HL-60 (cell line): ENCODE measurements at regions not wholly inside any gene's neighbourhood (a gene's known extent, or its start where the extent isn't known, plus 50 kb on each side); places are given as distances from the start of the nearest gene placed in this dataset.
"Not testable (repeated sequence)": the region's sequence is repeated elsewhere in the genome, so short reads cannot be mapped to it uniquely, and the experiment has no call there.

Experiments
- DNase-seq, 2 experiments: peaks; one replicate each; pipeline ENCODE4 v3.0.0-alpha.2; 2010 to 2020; ENCODE audit warnings: low read depth in 1 of 2, low spot score in 1 of 2
- H3K27ac ChIP-seq: fragments of 250-450 bp; sonication (Bioruptor Pico); replicated peaks from 2 replicates; pipeline ENCODE4 v1.5.1; 2020; ENCODE audit warnings: mild to moderate bottlenecking, moderate library complexity
- H3K27me3 ChIP-seq: fragments of 250-450 bp; sonication (Bioruptor Pico); 2 replicates; pipeline ENCODE4 v1.5.1; 2021; ENCODE audit warnings: mild to moderate bottlenecking, moderate library complexity; ENCODE audit not compliant: insufficient read depth, poor library complexity, severe bottlenecking
- H3K4me3 ChIP-seq: replicated peaks from 2 replicates; pipeline ENCODE4 v1.5.1; 2011; ENCODE audit warnings: mild to moderate bottlenecking, control low read depth, low read length; ENCODE audit not compliant: insufficient read depth
- GABPA ChIP-seq: IDR thresholded peaks from 2 replicates; pipeline ENCODE4 v1.6.1; 2012; ENCODE audit warnings: low read depth
- POLR2AphosphoS5 ChIP-seq: IDR thresholded peaks from 2 replicates; pipeline ENCODE4 v1.6.1; 2012; ENCODE audit warnings: low read depth
- SPI1 ChIP-seq: IDR thresholded peaks from 2 replicates; pipeline ENCODE4 v1.6.1; 2012; ENCODE audit warnings: low read depth, mild to moderate bottlenecking, borderline replicate concordance
- TF ChIP-seq, protein P1 (sequence below): IDR thresholded peaks from one replicate; pipeline ENCODE4 v1.5.1; 2011; ENCODE audit warnings: low read length, control low read depth, inconsistent platforms; ENCODE audit not compliant: insufficient read depth
- TF ChIP-seq, protein P2 (sequence below): IDR thresholded peaks from 2 replicates; pipeline ENCODE4 v1.6.1; 2012; ENCODE audit warnings: low read depth; ENCODE audit not compliant: insufficient replicate concordance

DNA sequence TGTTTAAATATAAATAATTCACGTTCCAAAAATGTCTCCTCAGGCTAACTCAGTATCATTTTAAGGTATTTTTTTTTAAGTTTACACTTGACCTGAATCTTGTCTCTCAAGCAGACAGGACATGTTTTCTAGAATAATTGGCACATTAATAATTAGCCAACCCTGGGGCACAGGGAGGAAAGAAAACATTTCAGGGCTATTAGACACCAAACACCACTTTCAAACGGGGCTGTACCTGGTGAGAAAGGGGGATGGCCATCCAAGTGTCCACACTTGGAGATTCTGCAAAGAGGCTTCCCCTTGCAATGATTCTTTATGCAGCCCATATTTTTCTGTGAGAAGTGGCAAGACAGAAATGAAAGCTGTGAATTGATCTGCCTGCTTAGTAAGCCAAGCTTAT lies 560.8 kb downstream of the CD109 start:
- Histone ChIP-seq H3K27ac (no peak overlapping the region), H3K27me3 (no peaks in the 10 kb centered on the region), H3K4me3 (no peak overlapping the region)
- DNase-seq = no peak
- TF ChIP-seq POLR2AphosphoS5 (no peak), SPI1 (no peak), GABPA (no peak)
- TF ChIP-seq, protein P1, sequence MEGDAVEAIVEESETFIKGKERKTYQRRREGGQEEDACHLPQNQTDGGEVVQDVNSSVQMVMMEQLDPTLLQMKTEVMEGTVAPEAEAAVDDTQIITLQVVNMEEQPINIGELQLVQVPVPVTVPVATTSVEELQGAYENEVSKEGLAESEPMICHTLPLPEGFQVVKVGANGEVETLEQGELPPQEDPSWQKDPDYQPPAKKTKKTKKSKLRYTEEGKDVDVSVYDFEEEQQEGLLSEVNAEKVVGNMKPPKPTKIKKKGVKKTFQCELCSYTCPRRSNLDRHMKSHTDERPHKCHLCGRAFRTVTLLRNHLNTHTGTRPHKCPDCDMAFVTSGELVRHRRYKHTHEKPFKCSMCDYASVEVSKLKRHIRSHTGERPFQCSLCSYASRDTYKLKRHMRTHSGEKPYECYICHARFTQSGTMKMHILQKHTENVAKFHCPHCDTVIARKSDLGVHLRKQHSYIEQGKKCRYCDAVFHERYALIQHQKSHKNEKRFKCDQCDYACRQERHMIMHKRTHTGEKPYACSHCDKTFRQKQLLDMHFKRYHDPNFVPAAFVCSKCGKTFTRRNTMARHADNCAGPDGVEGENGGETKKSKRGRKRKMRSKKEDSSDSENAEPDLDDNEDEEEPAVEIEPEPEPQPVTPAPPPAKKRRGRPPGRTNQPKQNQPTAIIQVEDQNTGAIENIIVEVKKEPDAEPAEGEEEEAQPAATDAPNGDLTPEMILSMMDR = no peak
- TF ChIP-seq, protein P2, sequence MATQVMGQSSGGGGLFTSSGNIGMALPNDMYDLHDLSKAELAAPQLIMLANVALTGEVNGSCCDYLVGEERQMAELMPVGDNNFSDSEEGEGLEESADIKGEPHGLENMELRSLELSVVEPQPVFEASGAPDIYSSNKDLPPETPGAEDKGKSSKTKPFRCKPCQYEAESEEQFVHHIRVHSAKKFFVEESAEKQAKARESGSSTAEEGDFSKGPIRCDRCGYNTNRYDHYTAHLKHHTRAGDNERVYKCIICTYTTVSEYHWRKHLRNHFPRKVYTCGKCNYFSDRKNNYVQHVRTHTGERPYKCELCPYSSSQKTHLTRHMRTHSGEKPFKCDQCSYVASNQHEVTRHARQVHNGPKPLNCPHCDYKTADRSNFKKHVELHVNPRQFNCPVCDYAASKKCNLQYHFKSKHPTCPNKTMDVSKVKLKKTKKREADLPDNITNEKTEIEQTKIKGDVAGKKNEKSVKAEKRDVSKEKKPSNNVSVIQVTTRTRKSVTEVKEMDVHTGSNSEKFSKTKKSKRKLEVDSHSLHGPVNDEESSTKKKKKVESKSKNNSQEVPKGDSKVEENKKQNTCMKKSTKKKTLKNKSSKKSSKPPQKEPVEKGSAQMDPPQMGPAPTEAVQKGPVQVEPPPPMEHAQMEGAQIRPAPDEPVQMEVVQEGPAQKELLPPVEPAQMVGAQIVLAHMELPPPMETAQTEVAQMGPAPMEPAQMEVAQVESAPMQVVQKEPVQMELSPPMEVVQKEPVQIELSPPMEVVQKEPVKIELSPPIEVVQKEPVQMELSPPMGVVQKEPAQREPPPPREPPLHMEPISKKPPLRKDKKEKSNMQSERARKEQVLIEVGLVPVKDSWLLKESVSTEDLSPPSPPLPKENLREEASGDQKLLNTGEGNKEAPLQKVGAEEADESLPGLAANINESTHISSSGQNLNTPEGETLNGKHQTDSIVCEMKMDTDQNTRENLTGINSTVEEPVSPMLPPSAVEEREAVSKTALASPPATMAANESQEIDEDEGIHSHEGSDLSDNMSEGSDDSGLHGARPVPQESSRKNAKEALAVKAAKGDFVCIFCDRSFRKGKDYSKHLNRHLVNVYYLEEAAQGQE = no peak

DNA sequence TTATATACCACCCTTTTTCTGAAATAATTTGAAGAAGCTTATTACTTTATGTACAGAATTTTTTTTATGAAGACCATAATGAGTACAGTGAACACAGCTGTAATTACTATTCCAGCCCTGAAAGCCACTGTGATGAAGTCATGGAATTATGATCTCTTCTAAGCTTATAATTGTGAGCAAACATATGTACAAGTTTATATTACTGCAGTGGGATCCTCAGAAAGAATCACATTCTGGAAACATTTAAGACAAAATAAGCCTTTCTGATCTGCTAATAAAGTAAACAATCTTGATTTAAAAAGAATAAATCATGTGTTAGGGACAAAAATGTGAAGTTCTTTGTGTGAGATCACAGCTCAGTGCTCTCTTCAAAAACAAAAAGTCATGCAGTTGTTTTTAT lies 560.4 kb downstream of the CD109 start:
- H3K4me3 ChIP-seq = no peak overlapping the region
- H3K27me3 ChIP-seq = no peaks in the 10 kb centered on the region
- TF ChIP-seq GABPA (no peak), POLR2AphosphoS5 (no peak), SPI1 (no peak)
- TF ChIP-seq, protein P2 = no peak
- TF ChIP-seq, protein P1 = no peak
- DNase-seq = no peak
- H3K27ac ChIP-seq = no peak overlapping the region

DNA sequence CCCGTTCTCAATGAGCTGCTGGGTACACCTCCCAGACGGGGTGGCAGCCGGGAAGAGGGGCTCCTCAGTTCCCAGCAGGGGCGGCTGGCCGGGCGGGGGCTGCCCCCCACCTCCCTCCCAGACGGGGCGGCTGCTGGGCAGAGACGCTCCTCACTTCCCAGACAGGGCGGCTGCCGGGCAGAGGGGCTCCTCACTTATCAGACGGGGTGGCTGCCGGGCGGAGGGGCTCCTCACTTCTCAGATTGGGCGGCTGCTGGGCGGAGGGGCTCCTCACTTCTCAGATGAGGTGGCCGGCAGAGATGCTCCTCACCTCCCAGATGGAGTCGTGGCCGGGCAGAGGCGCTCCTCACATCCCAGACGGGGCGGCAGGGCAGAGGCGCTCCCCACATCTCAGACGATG lies 559.0 kb downstream of the CD109 start:
- H3K27me3 ChIP-seq, H3K27ac ChIP-seq, H3K4me3 ChIP-seq, DNase-seq: not testable (repeated sequence)

DNA sequence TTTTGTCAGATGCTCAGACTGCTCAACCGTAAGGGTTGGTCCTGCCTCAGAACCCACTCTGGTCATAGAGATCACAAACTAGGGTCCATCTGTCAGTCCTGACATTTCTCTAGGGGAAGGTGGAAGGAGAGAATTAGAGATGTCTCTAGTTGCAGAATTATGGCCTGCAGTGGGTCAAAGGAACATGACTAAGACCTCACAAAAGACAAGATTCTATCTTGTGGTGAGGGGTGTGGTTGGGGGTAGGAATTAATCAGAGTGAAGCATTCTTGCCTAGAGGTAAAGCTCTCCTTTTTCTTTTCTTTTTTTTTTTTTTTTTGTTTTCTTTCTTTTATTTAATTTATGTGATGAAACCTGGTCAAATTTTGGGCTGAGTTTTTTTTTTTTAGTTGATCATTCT lies 558.1 kb downstream of the CD109 start:
- H3K27ac ChIP-seq, H3K4me3 ChIP-seq, DNase-seq, H3K27me3 ChIP-seq: not testable (repeated sequence)

DNA sequence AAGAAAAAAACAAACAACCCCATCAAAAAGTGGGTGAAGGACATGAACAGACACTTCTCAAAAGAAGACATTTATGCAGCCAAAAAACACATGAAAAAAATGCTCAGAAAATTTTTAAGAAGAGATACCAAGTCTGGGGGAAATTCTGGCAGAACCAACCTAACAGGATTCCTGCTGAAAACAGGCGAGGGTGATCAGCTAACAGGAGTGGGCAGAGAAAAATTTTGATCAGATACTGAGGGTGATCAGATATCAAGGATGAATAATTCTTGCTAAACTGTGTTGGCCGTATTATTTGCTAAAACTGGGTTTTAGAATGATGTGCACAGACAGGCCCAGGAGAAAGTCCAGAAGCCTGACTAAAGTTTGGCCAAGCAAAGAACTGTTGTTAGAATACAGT lies 557.3 kb downstream of the CD109 start:
- Histone ChIP-seq H3K27me3 (no peaks in the 10 kb centered on the region), H3K4me3 (no peak overlapping the region), H3K27ac (no peak overlapping the region)
- no peak for DNase-seq
- TF ChIP-seq SPI1 (no peak), GABPA (no peak), POLR2AphosphoS5 (no peak)
- TF ChIP-seq, protein P1 = no peak
- TF ChIP-seq, protein P2 = no peak
